ENCODE measurements at regions not wholly inside any gene's neighbourhood (a gene's known extent, or its start where the extent isn't known, plus 50 kb on each side); places are given as distances from the start of the nearest gene placed in this dataset.

- no peak for DNase-seq
Observed at GRCh38 chr4:4735136-4735750, 124.2 kb upstream of the MSX1 start.

GRCh38 chr4:4734425-4734824 lies 125.0 kb upstream of the MSX1 start:
- DNase-seq, result no peak

GRCh38 chr4:4733663-4734062 lies 125.8 kb upstream of the MSX1 start:
- no peak for DNase-seq

- no peak for DNase-seq
Observed at GRCh38 chr4:4730249-4730648, 129.2 kb upstream of the MSX1 start.

- DNase-seq, result no peak
Observed at GRCh38 chr4:4729206-4729605, 130.3 kb upstream of the MSX1 start.

- DNase-seq, result no peak
Observed at GRCh38 chr4:4727536-4727935, 131.9 kb upstream of the MSX1 start.

- DNase-seq, result no peak
Observed at GRCh38 chr4:4726051-4726450, 133.4 kb upstream of the MSX1 start.

- no peak for DNase-seq
Observed at GRCh38 chr4:4724321-4724720, 135.1 kb upstream of the MSX1 start.

GRCh38 chr4:4721636-4722035 lies 137.8 kb upstream of the MSX1 start:
- no peak for DNase-seq

GRCh38 chr4:4720646-4721045 lies 138.8 kb upstream of the MSX1 start:
- peak; percentile 27 for DNase-seq

GRCh38 chr4:4719436-4719835 lies 140.0 kb upstream of the MSX1 start:
- DNase-seq, result no peak

GRCh38 chr4:4717692-4718091 lies 141.8 kb upstream of the MSX1 start:
- no peak for DNase-seq

- no peak for DNase-seq
Observed at GRCh38 chr4:4714331-4714730, 145.1 kb upstream of the MSX1 start.

- no peak for DNase-seq
Observed at GRCh38 chr4:4712800-4713528, 146.5 kb upstream of the MSX1 start.

GRCh38 chr4:4711902-4712301 lies 147.6 kb upstream of the MSX1 start:
- DNase-seq, result no peak

GRCh38 chr4:4709736-4710135 lies 149.7 kb upstream of the MSX1 start:
- DNase-seq, result no peak

GRCh38 chr4:4704267-4704666 lies 155.2 kb upstream of the MSX1 start:
- no peak for DNase-seq

GRCh38 chr4:4697584-4697983 lies 155.7 kb upstream of the STX18 start:
- no peak for DNase-seq

- no peak for DNase-seq
Observed at GRCh38 chr4:4696530-4696929, 154.7 kb upstream of the STX18 start.

GRCh38 chr4:4695497-4695896 lies 153.6 kb upstream of the STX18 start:
- no peak for DNase-seq

GRCh38 chr4:4694827-4695226 lies 153.0 kb upstream of the STX18 start:
- no peak for DNase-seq

GRCh38 chr4:4694296-4694772 lies 152.5 kb upstream of the STX18 start:
- DNase-seq, result no peak

GRCh38 chr4:4693755-4694295 lies 152.0 kb upstream of the STX18 start:
- DNase-seq, result no peak

- no peak for DNase-seq
Observed at GRCh38 chr4:4693258-4693657, 151.4 kb upstream of the STX18 start.

- DNase-seq, result no peak
Observed at GRCh38 chr4:4690854-4691253, 149.0 kb upstream of the STX18 start.
